ENCODE measurements at regions not wholly inside any gene's neighbourhood (a gene's known extent, or its start where the extent isn't known, plus 50 kb on each side); places are given as distances from the start of the nearest gene placed in this dataset.

GRCh38 chr11:76298255-76298654 is 82.7 kb downstream of the THAP12 start:
- DNase-seq (ENCODE audit: low read depth) = no peak
- H3K4me3 ChIP-seq (ENCODE audit: low read depth, low read length) = no peak overlapping the region
- TF ChIP-seq, protein P1, sequence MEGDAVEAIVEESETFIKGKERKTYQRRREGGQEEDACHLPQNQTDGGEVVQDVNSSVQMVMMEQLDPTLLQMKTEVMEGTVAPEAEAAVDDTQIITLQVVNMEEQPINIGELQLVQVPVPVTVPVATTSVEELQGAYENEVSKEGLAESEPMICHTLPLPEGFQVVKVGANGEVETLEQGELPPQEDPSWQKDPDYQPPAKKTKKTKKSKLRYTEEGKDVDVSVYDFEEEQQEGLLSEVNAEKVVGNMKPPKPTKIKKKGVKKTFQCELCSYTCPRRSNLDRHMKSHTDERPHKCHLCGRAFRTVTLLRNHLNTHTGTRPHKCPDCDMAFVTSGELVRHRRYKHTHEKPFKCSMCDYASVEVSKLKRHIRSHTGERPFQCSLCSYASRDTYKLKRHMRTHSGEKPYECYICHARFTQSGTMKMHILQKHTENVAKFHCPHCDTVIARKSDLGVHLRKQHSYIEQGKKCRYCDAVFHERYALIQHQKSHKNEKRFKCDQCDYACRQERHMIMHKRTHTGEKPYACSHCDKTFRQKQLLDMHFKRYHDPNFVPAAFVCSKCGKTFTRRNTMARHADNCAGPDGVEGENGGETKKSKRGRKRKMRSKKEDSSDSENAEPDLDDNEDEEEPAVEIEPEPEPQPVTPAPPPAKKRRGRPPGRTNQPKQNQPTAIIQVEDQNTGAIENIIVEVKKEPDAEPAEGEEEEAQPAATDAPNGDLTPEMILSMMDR (conservative IDR thresholded peaks at IDR 0.05; ENCODE audit: low read depth, low read length) = no peak

DNA sequence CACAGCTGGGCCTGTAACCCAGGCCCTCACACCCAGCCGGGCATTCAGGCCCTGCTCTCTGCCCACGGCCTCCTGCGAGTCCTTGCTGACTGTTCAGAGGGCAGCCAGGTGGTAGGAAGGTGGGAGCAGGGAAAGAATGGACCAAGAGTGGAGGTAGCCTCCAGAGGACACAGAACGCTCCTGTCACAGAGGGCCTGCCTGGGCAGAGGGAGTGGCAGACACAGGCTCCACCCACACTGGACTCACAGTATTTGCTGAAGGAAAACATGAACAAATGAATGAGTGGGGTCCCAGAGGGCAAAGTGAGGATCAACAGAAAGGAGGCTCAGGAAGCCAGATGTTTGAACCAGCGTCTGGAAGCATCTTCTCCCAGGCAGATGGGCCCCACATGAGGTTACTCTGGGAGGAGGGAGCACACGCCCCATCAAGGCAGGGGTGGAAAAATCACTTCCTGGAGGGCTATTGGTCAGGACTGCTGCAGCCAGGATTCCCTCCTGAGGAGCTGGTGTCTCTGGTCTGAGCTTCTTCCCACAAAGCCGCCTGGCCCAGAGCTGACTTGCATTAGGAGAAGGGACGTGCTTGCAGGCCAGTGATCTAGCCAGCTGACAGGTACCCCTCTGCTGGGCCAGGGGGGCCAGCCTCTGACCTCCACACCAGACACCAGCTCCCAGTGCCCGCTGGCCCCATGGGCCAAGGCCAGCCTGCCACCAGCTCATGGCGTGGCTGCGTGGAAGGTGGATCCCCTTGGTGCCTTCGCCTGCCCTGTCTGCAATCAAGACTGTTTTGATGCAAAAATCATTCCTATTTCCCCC is 84.0 kb downstream of the THAP12 start:
- TF ChIP-seq, protein P1 (conservative IDR thresholded peaks at IDR 0.05; ENCODE audit: low read depth, low read length) = no peak
- no peak for DNase-seq (ENCODE audit: low read depth)
- no peak overlapping the region for H3K4me3 ChIP-seq (ENCODE audit: low read depth, low read length)

GRCh38 chr11:76293189-76293631 is 86.9 kb upstream of the WNT11 start:
- no peak overlapping the region for H3K4me3 ChIP-seq (ENCODE audit: low read depth, low read length)
- no peak for DNase-seq (ENCODE audit: low read depth)
- TF ChIP-seq, protein P1 (conservative IDR thresholded peaks at IDR 0.05; ENCODE audit: low read depth, low read length) = no peak

DNA sequence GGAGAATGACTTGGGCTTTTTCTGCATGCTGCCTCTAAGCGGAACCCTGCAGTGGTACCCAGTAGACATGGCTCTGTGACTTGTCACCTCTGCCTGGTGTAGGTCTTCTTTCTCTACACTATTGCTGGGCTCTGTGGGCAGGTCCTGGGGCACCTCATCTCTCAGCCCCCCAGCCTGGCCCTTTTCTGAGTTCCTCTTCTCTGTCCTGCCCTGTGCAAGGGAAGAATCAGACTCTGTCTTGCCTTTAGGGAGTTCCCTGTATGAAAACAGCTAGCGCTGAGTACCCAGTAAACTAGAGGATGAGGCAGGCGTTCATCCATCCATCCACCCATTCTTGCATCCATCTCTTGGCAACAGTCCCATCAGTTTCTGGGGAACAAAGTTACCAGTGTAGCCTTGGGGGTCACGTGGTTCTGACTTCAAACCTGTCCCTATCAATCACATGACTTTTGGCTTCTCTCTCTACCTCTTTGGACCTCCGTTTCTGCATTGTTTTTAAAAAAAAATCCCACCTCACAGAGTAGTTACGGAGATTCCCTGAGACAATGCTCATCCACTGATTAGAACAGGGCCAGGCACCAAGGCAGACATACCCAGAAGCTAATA is 86.4 kb upstream of the WNT11 start:
- TF ChIP-seq, protein P1 (conservative IDR thresholded peaks at IDR 0.05; ENCODE audit: low read depth, low read length) = no peak
- DNase-seq (ENCODE audit: low read depth) = no peak
- H3K4me3 ChIP-seq (ENCODE audit: low read depth, low read length) = no peak overlapping the region

DNA sequence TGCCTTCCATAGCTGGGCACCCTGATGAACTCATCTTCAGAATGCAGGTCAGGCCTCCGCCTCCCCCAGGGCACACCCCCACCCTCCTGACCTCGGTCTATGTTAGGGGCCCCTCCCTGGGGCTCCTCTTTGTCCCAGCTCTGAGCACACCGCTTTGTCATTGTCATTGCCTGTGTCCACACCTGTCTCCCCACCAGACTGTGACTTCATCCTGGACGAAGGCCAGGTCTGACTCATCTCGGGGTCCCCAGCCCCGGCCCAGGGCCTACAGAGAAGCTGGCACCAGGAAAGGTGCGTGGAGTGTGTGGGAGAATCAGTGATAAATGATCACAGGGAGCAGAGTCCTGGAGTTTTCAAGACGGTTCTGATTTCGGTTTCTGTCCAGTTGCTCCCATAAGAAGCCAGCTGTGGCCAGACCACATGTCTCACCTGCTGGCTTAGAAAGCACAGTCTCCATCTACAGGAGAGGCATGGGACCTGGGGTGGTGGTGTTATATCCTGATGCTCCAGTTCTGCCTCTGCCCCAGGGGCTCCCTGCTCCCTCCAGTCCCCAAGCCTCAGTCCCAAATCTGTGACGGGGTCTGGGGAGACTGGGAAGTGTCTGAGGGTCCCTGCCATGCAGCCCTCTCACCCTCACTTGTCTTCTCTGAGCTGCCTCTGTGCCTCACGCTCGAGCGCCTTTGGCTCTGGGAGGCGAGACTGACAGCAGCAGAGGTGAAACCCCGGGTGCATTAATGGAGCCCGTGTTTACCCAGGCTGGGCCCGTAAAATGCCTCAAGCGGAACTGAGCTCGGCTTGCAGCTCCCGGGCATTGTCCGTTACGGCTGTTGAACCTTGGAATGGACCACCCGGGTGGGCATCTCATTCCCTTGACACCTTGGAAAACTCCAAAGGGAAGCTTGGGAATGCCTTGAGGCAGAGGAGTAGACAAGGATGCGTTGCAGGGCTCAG is 85.5 kb upstream of the WNT11 start:
- TF ChIP-seq, protein P1 (conservative IDR thresholded peaks at IDR 0.05; ENCODE audit: low read depth, low read length) = no peak
- no peak for DNase-seq (ENCODE audit: low read depth)
- H3K4me3 ChIP-seq (ENCODE audit: low read depth, low read length) = no peak overlapping the region

DNA sequence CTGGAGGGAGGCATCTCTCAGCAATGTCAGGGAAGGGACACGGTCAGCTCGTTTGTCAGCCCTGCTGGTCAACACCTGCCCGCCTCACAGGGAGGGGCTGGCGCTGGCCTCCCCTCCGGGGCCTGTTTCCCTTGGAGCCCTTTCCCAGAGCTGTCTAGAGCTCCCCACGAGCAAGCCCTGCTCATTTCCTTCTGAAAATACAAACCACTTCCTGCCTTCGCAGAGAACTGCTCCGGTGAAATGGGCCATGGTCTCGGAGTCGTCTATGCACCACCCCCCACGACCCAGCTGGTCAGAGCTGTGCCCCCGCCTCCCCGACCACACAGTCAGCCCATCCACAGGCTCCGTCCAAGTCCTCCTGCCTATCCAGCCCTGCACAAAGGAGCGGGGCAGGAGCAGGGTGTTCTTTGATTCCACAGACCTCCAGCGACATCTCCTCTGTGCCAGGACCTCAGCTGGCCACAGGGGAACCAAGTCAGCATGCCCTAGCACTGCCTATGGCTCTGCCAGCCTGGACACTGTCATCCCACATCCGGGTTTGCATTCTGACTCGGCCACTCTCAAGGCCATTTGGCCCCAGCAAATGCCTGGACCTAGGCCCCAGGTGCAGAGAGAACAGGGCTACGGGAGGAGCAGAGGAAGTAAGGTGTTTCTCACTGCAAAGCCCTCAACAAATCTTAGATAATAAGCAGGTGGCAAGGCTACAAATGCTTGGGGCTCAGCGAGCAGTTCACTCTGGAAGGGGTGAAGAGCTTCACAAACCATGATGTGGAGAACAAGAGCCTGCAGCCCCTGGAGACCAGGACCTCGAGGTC is 82.1 kb upstream of the WNT11 start:
- TF ChIP-seq, protein P1 (conservative IDR thresholded peaks at IDR 0.05; ENCODE audit: low read depth, low read length) = no peak
- no peak for DNase-seq (ENCODE audit: low read depth)
- no peak overlapping the region for H3K4me3 ChIP-seq (ENCODE audit: low read depth, low read length)
